K562 (cell line): ENCODE measurements at regions not wholly inside any gene's neighbourhood (a gene's known extent, or its start where the extent isn't known, plus 50 kb on each side); places are given as distances from the start of the nearest gene placed in this dataset.

ENCODE experiments used
- ATAC-seq: fragments of 200-7000 bp; cut with Tn5 transposase; 3 replicates; pipeline ENCODE4 v1.9.1; 2020; ENCODE audit warnings: moderate library complexity
- BruUV-seq: library from RNA; stranded (reverse); fragments of 400-500 nt; replicated peaks from 2 replicates; lab custom pipeline; 2021; lab: Mats Ljungman, UMichigan
- CTCF ChIA-PET: fragments of 300-600 bp; formaldehyde crosslinking; extraction: SDS; loops from one replicate; lab custom pipeline; 2021; ENCODE audit warnings: low intra/inter-chr PET ratio; lab: Yijun Ruan, JAX
- POLR2A ChIA-PET: fragments of 300-600, 350-650 bp; sonication (Branson Sonifier 250); formaldehyde crosslinking; extraction: SDS; loops from one replicate; lab custom pipeline; 2021; ENCODE audit warnings: antibody characterized with exemption, inconsistent platforms; lab: Yijun Ruan, JAX
- DNase-seq, 4 experiments: peaks; one replicate each; pipeline versions ENCODE4 v3.0.0 to v3.0.0-alpha.2; 2011 to 2018; ENCODE audit warnings: low spot score in 3 of 4, mixed read lengths in 3 of 4; ENCODE audit errors: extremely low read depth in 1 of 4
- FAIRE-seq: peaks from 2 replicates; lab custom pipeline; 2011; peaks lifted over from hg19 to GRCh38; lab: Jason Lieb, UNC
- H2AFZ ChIP-seq: 2 replicates; pipeline ENCODE4 v1.6.0; 2011; ENCODE audit warnings: low read depth, low read length, control low read depth, inconsistent platforms
- H3K27ac ChIP-seq: fragments of 200-600 bp; 3 replicates; pipeline ENCODE4 v1.8.0; 2011; ENCODE audit warnings: low read depth, mild to moderate bottlenecking, control low read depth, inconsistent platforms, low read length, moderate library complexity, mixed read lengths; ENCODE audit errors: extremely low read depth
- H3K27me3 ChIP-seq, 2 experiments: fragments of 300-600 bp in 1 of 2; 2 replicates in 1 of 2; 3 replicates in 1 of 2; pipeline versions ENCODE4 v1.6.0 to v1.8.0; 2011; ENCODE audit warnings: inconsistent platforms in 2 of 2, low read length in 2 of 2, mild to moderate bottlenecking in 1 of 2, mixed read lengths in 1 of 2, moderate library complexity in 1 of 2; ENCODE audit not compliant: control insufficient read depth in 2 of 2, insufficient read depth in 2 of 2
- H3K36me3 ChIP-seq: fragments of 300-600 bp; 3 replicates; pipeline ENCODE4 v1.8.0; 2011; ENCODE audit warnings: mild to moderate bottlenecking, low read length, inconsistent platforms; ENCODE audit not compliant: control insufficient read depth, insufficient read depth
- H3K4me1 ChIP-seq, 2 experiments: fragments of 200-600 bp in 1 of 2; replicated peaks in 1 of 2; 2 replicates in 1 of 2; 3 replicates in 1 of 2; pipeline versions ENCODE4 v1.5.1 to v1.8.0; 2011; ENCODE audit warnings: inconsistent platforms in 2 of 2, low read length in 2 of 2, mild to moderate bottlenecking in 1 of 2, mixed read lengths in 1 of 2, moderate library complexity in 1 of 2; ENCODE audit not compliant: control insufficient read depth in 2 of 2, insufficient read depth in 2 of 2
- H3K4me2 ChIP-seq: 2 replicates; pipeline ENCODE4 v1.6.1; 2011; ENCODE audit warnings: low read length, control low read depth, inconsistent platforms, mixed read lengths; ENCODE audit not compliant: insufficient read depth
- H3K4me3 ChIP-seq: fragments of 200-600 bp; sonication (generic), shearing (Covaris generic); 2 replicates; pipeline ENCODE4 v1.5.1; 2016; ENCODE audit warnings: control low read depth, inconsistent platforms
- H3K79me2 ChIP-seq: fragments of 200-600 bp; 3 replicates; pipeline ENCODE4 v1.8.0; 2011; ENCODE audit warnings: low read length, inconsistent platforms; ENCODE audit not compliant: control insufficient read depth, insufficient read depth
- H3K9ac ChIP-seq, 2 experiments: 2 replicates each; pipeline versions ENCODE4 v1.6.0 to v1.6.1; 2011; ENCODE audit warnings: low read depth in 2 of 2, low read length in 2 of 2, control low read depth in 1 of 2, inconsistent platforms in 1 of 2, mild to moderate bottlenecking in 1 of 2, mixed read lengths in 1 of 2; ENCODE audit not compliant: insufficient read depth in 1 of 2
- H3K9me1 ChIP-seq: one replicate; pipeline ENCODE4 v1.6.0; 2011; ENCODE audit warnings: inconsistent platforms, mild to moderate bottlenecking, low read length, moderate library complexity; ENCODE audit not compliant: control insufficient read depth, insufficient read depth
- H3K9me3 ChIP-seq: replicated peaks from 2 replicates; pipeline ENCODE4 v1.5.1; 2011; ENCODE audit warnings: low read depth, low read length, inconsistent platforms; ENCODE audit not compliant: control insufficient read depth, insufficient read depth
- H4K20me1 ChIP-seq: replicated peaks from 2 replicates; pipeline ENCODE4 v1.6.1; 2011; ENCODE audit warnings: low read length, inconsistent platforms, mixed read lengths; ENCODE audit not compliant: control insufficient read depth, insufficient read depth
- CEBPG ChIP-seq, 3 experiments: fragments of 200-800 bp in 1 of 3; sonication (Bioruptor generic) in 1 of 3; sonication (generic) in 1 of 3; formaldehyde crosslinking in 1 of 3; IDR thresholded peaks in 2 of 3; conservative IDR thresholded peaks in 1 of 3; 2 replicates each; pipeline versions ENCODE4 v1.6.1 to v1.8.0; 2016 to 2022; ENCODE audit warnings: missing compliant biosample characterization in 2 of 3, missing genetic modification characterization in 2 of 3, mild to moderate bottlenecking in 1 of 3, missing genetic modification reagents in 1 of 3
- GABPA ChIP-seq: fragments of 200-800 bp; sonication (Bioruptor generic); conservative IDR thresholded peaks from 2 replicates; pipeline ENCODE4 v1.6.1; 2016; ENCODE audit warnings: low read depth, missing genetic modification characterization, missing compliant biosample characterization
- HMG20A ChIP-seq: fragments of 450-650 bp; formaldehyde crosslinking; conservative IDR thresholded peaks from 2 replicates; pipeline ENCODE4 v1.4.0; 2020; ENCODE audit warnings: mild to moderate bottlenecking, mixed read lengths
- HNRNPH1 ChIP-seq: fragments of 200-400 bp; formaldehyde crosslinking; optimal IDR thresholded peaks from 2 replicates; pipeline ENCODE3; 2017; ENCODE audit warnings: low read depth, mild to moderate bottlenecking, low read length, moderate library complexity
- MBD2 ChIP-seq: sonication (generic); IDR thresholded peaks from 2 replicates; pipeline ENCODE4 v1.6.1; 2016; ENCODE audit warnings: low read depth, borderline replicate concordance
- TOE1 ChIP-seq, 2 experiments: fragments of 450-650 bp in 1 of 2; sonication (generic) in 1 of 2; formaldehyde crosslinking in 1 of 2; IDR thresholded peaks; 2 replicates each; pipeline versions ENCODE4 v1.7.1 to v1.8.0; 2016 to 2022; ENCODE audit warnings: borderline replicate concordance in 2 of 2, mild to moderate bottlenecking in 2 of 2, antibody characterized with exemption in 1 of 2, inconsistent platforms in 1 of 2, low read depth in 1 of 2, missing genetic modification reagents in 1 of 2, moderate library complexity in 1 of 2
- ZNF184 ChIP-seq: sonication (generic); formaldehyde crosslinking; IDR thresholded peaks from 2 replicates; pipeline ENCODE4 v1.5.0; 2020; ENCODE audit warnings: missing genetic modification reagents
- WGBS: fragments of 100-300 bp; shearing (Covaris generic); methylation state at CpG from one replicate; pipeline ENCODE4 v1.1.6; 2016; ENCODE audit warnings: low coverage, mixed read lengths; ENCODE audit not compliant: insufficient coverage; ENCODE audit errors: missing lambda C conversion rate; 5-methylcytosine and 5-hydroxymethylcytosine counted together
- in situ Hi-C: fragments of 300-500 bp; cut with MboI; formaldehyde crosslinking; loops from 4 replicates; pipeline ENCODE4 v1.15.0; 2018; ENCODE audit warnings: inconsistent platforms, mixed read lengths
- intact Hi-C: fragments of 100-400 bp; cut with micrococcal nuclease; formaldehyde crosslinking; loops from 2 replicates; pipeline ENCODE4 v1.14.2; 2022
- TF ChIP-seq, protein P1 (sequence below): sonication (generic); formaldehyde crosslinking; IDR thresholded peaks from 2 replicates; pipeline ENCODE4 v1.4.0; 2020; ENCODE audit warnings: mild to moderate bottlenecking, missing genetic modification reagents
- TF ChIP-seq, protein P2 (sequence below): sonication (generic); formaldehyde crosslinking; IDR thresholded peaks from 2 replicates; pipeline ENCODE4 v1.9.0; 2022; ENCODE audit warnings: mild to moderate bottlenecking, missing genetic modification reagents

DNA sequence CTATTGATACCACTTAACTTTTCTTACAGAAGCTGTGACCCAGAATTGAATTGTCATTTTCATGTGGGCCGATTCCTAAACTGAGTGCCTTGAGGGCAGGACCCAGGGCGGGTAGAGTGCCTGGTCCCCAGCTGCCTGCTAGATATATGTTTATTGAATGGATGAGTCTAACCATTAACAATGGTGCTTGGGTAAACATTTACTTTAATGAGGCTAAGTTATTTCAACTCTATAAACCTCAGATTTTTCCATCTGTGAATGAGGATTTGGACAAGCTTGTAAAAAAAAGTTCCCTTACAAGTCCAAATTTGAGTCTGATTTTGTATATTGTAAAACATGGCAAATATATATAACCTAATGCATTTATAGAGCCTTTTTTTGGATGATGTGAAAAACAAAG, 181.8 kb upstream of the ELL2 start (continued):
- TF ChIP-seq HNRNPH1 = no peak

- no peak for DNase-seq
- CTCF ChIA-PET = no interaction called here
- in situ Hi-C loops = no loop called here
Measured at GRCh38 chr5:96142786-96143434, 181.3 kb upstream of the ELL2 start.

More at GRCh38 chr5:96142786-96143434, 181.3 kb upstream of the ELL2 start:
- H3K27me3 ChIP-seq = no peaks in the 10 kb centered on the region
- no peaks in the 10 kb centered on the region for H3K4me1 ChIP-seq
- no peak overlapping the region for H2AFZ ChIP-seq
- no peak overlapping the region for H3K9ac ChIP-seq
- H3K79me2 ChIP-seq = no peaks in the 10 kb centered on the region
- no peak overlapping the region for H3K4me3 ChIP-seq
- H3K36me3 ChIP-seq = no peaks in the 10 kb centered on the region
- ATAC-seq = no peak
- FAIRE-seq = no peak
- no peaks in the 10 kb centered on the region for H3K9me1 ChIP-seq
- POLR2A ChIA-PET = interaction anchor here (0.8 kb wide), 1 partner anchor 12 kb away, joined by 3 read pairs; no protein-coding TSS in a partner anchor
- BruUV-seq = no TSS peak
- H3K9me3 ChIP-seq = no peaks in the 10 kb centered on the region
- no peak for TF ChIP-seq CEBPG (CRISPR knock-in tag; IDR thresholded peaks at IDR 0.05)
- peak in 1 of 2 experiments; percentile 28; a peak in 1 of 4 replicates for TF ChIP-seq CEBPG (tag; conservative IDR thresholded peaks at IDR 0.05 in 1 of 2, IDR thresholded peaks at IDR 0.05 in 1 of 2)
- no peak for TF ChIP-seq ZNF184
- TF ChIP-seq GABPA (tag) = no peak
- TF ChIP-seq HMG20A (CRISPR knock-in tag) = no peak
- TF ChIP-seq TOE1 (IDR thresholded peaks at IDR 0.05; ENCODE audit: borderline replicate concordance) = no peak
- no peak for TF ChIP-seq TOE1 (CRISPR knock-in tag; IDR thresholded peaks at IDR 0.05; ENCODE audit: borderline replicate concordance, low read depth)
- TF ChIP-seq MBD2 = no peak
- TF ChIP-seq, protein P1, sequence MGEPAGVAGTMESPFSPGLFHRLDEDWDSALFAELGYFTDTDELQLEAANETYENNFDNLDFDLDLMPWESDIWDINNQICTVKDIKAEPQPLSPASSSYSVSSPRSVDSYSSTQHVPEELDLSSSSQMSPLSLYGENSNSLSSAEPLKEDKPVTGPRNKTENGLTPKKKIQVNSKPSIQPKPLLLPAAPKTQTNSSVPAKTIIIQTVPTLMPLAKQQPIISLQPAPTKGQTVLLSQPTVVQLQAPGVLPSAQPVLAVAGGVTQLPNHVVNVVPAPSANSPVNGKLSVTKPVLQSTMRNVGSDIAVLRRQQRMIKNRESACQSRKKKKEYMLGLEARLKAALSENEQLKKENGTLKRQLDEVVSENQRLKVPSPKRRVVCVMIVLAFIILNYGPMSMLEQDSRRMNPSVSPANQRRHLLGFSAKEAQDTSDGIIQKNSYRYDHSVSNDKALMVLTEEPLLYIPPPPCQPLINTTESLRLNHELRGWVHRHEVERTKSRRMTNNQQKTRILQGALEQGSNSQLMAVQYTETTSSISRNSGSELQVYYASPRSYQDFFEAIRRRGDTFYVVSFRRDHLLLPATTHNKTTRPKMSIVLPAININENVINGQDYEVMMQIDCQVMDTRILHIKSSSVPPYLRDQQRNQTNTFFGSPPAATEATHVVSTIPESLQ (CRISPR knock-in tag) = no peak
- TF ChIP-seq, protein P2, sequence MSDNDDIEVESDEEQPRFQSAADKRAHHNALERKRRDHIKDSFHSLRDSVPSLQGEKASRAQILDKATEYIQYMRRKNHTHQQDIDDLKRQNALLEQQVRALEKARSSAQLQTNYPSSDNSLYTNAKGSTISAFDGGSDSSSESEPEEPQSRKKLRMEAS (CRISPR knock-in tag) = no peak
- 0% methylated on average over 3 of the region's 3 CpGs for WGBS
- no peak overlapping the region for H3K4me2 ChIP-seq
- H4K20me1 ChIP-seq = no peaks in the 10 kb centered on the region
- no peak overlapping the region for H3K27ac ChIP-seq
- intact Hi-C loops = no loop called here
